ENCODE measurements at regions not wholly inside any gene's neighbourhood (a gene's known extent, or its start where the extent isn't known, plus 50 kb on each side); places are given as distances from the start of the nearest gene placed in this dataset.
"Not testable (repeated sequence)": the region's sequence is repeated elsewhere in the genome, so short reads cannot be mapped to it uniquely, and the experiment has no call there.

DNA sequence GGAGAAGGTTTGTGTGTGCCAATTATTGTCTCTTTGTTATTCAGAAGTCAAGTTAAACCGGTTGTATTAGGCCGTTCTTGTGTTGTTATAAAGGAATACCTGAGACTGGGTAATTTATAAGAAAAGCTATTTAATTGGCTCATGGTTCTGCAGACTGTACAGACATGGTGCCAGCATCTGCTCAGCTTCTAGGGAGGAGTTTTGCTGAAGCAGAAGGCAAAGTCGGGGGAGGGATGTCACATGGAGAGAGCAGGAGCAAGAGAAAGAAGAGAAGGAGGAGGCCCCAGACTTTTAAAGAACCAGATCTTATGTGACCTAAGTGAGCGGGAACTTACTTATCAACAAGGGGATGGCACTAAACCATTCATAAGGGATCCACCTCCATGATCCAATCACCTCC, 349.3 kb upstream of the PCDH18 start:
- H2AFZ ChIP-seq (ENCODE audit: low read length, unreplicated experiment) = no peak overlapping the region
- no peaks in the 10 kb centered on the region for H3K36me3 ChIP-seq (ENCODE audit: insufficient read depth, low read length)
- no peaks in the 10 kb centered on the region for H3K27me3 ChIP-seq (ENCODE audit: insufficient read depth, low read length)
- no peak overlapping the region for H3K4me3 ChIP-seq (ENCODE audit: low read depth, low read length)
- no peak overlapping the region for H3K27ac ChIP-seq (ENCODE audit: low read depth, low read length)
- H3K79me2 ChIP-seq (ENCODE audit: control insufficient read depth, insufficient read depth, low read length, unreplicated experiment) = no peaks in the 10 kb centered on the region
- H3K4me1 ChIP-seq (ENCODE audit: control insufficient read depth, insufficient read depth, low read length, unreplicated experiment) = no peaks in the 10 kb centered on the region

DNA sequence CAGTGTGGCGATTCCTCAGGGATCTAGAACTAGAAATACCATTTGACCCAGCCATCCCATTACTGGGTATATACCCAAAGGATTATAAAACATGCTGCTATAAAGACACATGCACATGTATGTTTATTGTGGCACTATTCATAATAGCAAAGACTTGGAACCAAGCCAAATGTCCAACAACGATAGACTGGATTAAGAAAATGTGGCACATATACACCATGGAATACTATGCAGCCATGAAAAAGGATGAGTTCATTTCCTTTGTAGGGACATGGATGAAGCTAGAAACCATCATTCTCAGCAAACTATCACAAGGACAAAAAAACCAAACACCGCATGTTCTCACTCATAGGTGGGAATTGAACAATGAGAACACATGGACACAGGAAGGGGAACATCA, 335.8 kb upstream of the PCDH18 start:
- not testable (repeated sequence) for H3K4me3 ChIP-seq (ENCODE audit: low read depth, low read length); H3K36me3 ChIP-seq (ENCODE audit: insufficient read depth, low read length); H3K79me2 ChIP-seq (ENCODE audit: control insufficient read depth, insufficient read depth, low read length, unreplicated experiment); H3K27ac ChIP-seq (ENCODE audit: low read depth, low read length); H3K4me1 ChIP-seq (ENCODE audit: control insufficient read depth, insufficient read depth, low read length, unreplicated experiment); H2AFZ ChIP-seq (ENCODE audit: low read length, unreplicated experiment); H3K27me3 ChIP-seq (ENCODE audit: insufficient read depth, low read length)

DNA sequence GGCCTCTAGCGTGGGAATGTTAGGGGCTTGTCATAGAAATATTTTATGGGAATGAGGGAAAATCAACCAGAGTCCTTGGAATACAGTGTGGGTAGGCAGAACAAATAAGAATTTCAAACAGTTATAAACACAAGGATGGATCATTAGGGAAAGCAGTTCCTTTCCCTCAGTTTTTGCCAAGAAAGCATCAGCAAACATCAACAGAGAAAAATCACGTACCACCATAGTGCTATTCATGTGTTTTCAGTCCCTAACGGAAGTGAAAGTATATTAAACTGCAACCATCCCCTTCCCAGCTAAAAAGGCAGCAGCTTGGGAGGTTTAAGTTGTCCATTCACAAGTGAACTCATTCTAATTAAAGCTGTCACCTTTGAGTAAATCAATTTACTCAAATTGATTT, 334.4 kb upstream of the PCDH18 start:
- H3K4me3 ChIP-seq (ENCODE audit: low read depth, low read length) = no peak overlapping the region
- no peaks in the 10 kb centered on the region for H3K79me2 ChIP-seq (ENCODE audit: control insufficient read depth, insufficient read depth, low read length, unreplicated experiment)
- no peak overlapping the region for H3K27ac ChIP-seq (ENCODE audit: low read depth, low read length)
- H2AFZ ChIP-seq (ENCODE audit: low read length, unreplicated experiment) = peak overlapping the region; percentile 84
- no peaks in the 10 kb centered on the region for H3K36me3 ChIP-seq (ENCODE audit: insufficient read depth, low read length)
- no peaks in the 10 kb centered on the region for H3K27me3 ChIP-seq (ENCODE audit: insufficient read depth, low read length)
- no peaks in the 10 kb centered on the region for H3K4me1 ChIP-seq (ENCODE audit: control insufficient read depth, insufficient read depth, low read length, unreplicated experiment)

DNA sequence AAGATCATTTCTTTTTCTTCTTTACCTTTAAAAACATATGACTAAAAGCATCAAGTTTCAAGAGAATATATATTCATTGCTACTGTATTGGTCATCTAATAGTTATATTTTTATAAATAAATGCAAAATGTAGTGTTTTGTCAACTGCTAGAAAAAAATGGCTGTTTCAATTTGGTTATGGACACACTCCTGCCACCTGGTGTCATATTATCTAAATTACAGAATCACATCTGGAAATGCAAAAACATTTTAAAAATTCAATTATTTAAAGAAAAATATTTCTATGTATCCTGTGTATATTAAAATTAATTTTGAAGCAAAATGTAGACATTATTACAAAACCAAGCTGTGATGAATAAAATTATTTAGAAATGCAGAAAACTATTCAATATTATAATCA, 329.4 kb upstream of the PCDH18 start:
- Histone ChIP-seq H3K4me1 (ENCODE audit: control insufficient read depth, insufficient read depth, low read length, unreplicated experiment) (no peaks in the 10 kb centered on the region), H3K4me3 (ENCODE audit: low read depth, low read length) (no peak overlapping the region), H3K79me2 (ENCODE audit: control insufficient read depth, insufficient read depth, low read length, unreplicated experiment) (no peaks in the 10 kb centered on the region), H3K36me3 (ENCODE audit: insufficient read depth, low read length) (no peaks in the 10 kb centered on the region), H3K27ac (ENCODE audit: low read depth, low read length) (no peak overlapping the region), H2AFZ (ENCODE audit: low read length, unreplicated experiment) (peak overlapping the region; percentile 69), H3K27me3 (ENCODE audit: insufficient read depth, low read length) (no peaks in the 10 kb centered on the region)

DNA sequence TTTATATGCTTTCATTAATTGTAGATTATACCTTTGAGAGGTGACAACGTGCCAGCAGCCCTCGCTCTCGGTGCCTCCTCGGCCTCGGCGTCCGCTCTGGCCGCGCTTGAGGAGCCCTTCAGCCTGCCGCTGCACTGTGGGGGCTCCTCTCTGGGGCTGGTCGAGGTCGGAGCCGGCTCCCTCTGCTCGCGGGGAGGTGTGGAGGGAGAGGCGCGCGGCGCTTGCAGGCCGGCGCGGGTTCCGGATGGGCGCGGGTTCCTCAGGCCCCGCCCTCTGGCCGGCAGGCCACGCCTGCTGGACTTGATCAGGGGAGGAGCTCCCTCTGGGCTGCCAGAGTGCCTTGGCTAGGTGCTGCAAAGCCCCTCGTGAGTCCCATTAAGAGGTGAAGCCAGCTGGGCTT, 321.1 kb upstream of the PCDH18 start:
- Histone ChIP-seq H2AFZ (ENCODE audit: low read length, unreplicated experiment) (no peak overlapping the region), H3K79me2 (ENCODE audit: control insufficient read depth, insufficient read depth, low read length, unreplicated experiment) (no peaks in the 10 kb centered on the region), H3K36me3 (ENCODE audit: insufficient read depth, low read length) (no peaks in the 10 kb centered on the region), H3K27ac (ENCODE audit: low read depth, low read length) (no peak overlapping the region), H3K4me1 (ENCODE audit: control insufficient read depth, insufficient read depth, low read length, unreplicated experiment) (no peaks in the 10 kb centered on the region), H3K27me3 (ENCODE audit: insufficient read depth, low read length) (no peaks in the 10 kb centered on the region), H3K4me3 (ENCODE audit: low read depth, low read length) (no peak overlapping the region)

DNA sequence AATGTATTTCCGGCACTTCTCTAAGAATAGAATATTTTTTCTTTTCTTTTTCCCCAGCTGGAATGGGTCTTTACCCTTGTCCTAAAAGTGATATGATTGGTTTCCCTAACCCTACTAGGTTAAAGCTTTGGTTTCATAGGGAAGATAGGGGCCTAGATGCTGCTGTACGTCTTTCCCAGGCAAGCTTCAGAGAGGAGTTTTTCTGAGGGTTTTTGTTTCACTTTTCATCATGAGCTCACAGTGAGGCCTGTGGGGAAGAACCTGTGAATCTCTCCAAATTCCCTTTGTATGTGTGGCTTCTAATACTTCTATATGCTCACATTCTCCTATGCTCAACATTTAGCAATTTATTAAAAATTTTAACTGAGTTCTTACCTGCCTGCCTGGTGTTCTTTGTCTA, 320.0 kb upstream of the PCDH18 start:
- Histone ChIP-seq H3K27me3 (ENCODE audit: insufficient read depth, low read length) (no peaks in the 10 kb centered on the region), H3K27ac (ENCODE audit: low read depth, low read length) (no peak overlapping the region), H3K36me3 (ENCODE audit: insufficient read depth, low read length) (no peaks in the 10 kb centered on the region), H2AFZ (ENCODE audit: low read length, unreplicated experiment) (no peak overlapping the region), H3K79me2 (ENCODE audit: control insufficient read depth, insufficient read depth, low read length, unreplicated experiment) (no peaks in the 10 kb centered on the region), H3K4me1 (ENCODE audit: control insufficient read depth, insufficient read depth, low read length, unreplicated experiment) (no peaks in the 10 kb centered on the region), H3K4me3 (ENCODE audit: low read depth, low read length) (no peak overlapping the region)

DNA sequence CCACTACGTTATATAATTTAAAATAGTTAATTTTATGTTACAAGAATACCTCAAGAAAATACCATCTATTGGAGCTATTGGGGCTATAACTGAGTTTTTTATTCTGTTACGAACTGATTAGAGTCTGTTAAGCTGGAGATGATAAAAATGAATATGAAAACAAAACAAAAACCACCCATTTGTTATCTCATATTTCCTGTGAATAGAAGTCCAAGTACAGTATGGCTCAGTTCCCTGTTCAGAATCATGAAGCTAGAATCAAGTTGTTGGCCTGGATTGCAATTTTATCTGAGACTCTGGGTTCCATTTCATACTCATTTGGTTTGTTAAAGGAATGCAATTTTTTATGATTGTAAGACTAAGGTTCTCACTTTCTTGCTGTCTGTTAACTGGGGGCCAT, 319.1 kb upstream of the PCDH18 start:
- no peaks in the 10 kb centered on the region for H3K4me1 ChIP-seq (ENCODE audit: control insufficient read depth, insufficient read depth, low read length, unreplicated experiment)

DNA sequence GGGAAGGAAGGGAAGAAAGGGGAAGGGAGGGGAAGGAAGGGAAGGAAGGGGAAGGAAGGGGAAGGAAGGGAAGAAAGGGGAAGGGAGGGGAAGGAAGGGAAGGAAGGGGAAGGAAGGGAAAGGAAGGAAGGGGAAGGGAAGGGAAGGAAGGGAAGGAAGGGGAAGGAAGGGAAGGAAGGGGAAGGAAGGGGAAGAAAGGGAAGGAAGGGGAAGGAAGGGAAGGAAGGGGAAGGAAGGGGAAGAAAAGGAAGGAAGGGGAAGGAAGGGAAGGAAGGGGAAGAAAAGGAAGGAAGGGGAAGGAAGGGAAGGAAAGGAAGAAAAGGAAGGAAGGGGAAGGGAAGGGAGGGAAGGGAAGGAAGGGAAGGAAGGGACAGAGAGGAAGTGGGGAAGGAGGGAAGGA, 295.7 kb upstream of the PCDH18 start:
- not testable (repeated sequence) for H3K36me3 ChIP-seq (ENCODE audit: insufficient read depth, low read length); H2AFZ ChIP-seq (ENCODE audit: low read length, unreplicated experiment); H3K27me3 ChIP-seq (ENCODE audit: insufficient read depth, low read length); H3K4me1 ChIP-seq (ENCODE audit: control insufficient read depth, insufficient read depth, low read length, unreplicated experiment); H3K4me3 ChIP-seq (ENCODE audit: low read depth, low read length); H3K79me2 ChIP-seq (ENCODE audit: control insufficient read depth, insufficient read depth, low read length, unreplicated experiment); H3K27ac ChIP-seq (ENCODE audit: low read depth, low read length)

More for the DNA sequence above, 319.1 kb upstream of the PCDH18 start:
- Histone ChIP-seq H3K4me3 (ENCODE audit: low read depth, low read length) (no peak overlapping the region), H2AFZ (ENCODE audit: low read length, unreplicated experiment) (no peak overlapping the region), H3K36me3 (ENCODE audit: insufficient read depth, low read length) (no peaks in the 10 kb centered on the region), H3K79me2 (ENCODE audit: control insufficient read depth, insufficient read depth, low read length, unreplicated experiment) (no peaks in the 10 kb centered on the region), H3K27ac (ENCODE audit: low read depth, low read length) (no peak overlapping the region), H3K27me3 (ENCODE audit: insufficient read depth, low read length) (no peaks in the 10 kb centered on the region)

DNA sequence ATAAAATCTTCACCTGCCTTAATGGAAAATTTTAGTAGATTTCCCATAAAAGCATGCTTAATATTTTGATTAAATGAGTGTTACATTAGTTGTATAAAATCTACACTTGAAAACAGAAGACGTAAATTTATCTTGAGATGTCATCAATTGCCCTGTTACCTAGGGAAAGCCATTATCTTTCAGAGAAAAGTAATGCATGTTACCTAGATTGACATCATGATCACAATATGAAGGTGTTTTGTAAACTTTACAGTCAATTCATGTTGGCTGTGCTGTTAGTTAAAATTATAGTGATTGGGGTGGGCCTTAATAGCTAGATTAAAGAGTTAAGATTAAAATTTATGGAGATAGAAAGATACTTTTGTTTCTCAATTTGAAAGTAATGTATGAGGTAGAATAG, 293.2 kb upstream of the PCDH18 start:
- H3K4me1 ChIP-seq (ENCODE audit: control insufficient read depth, insufficient read depth, low read length, unreplicated experiment) = no peaks in the 10 kb centered on the region
- no peak overlapping the region for H2AFZ ChIP-seq (ENCODE audit: low read length, unreplicated experiment)
- H3K4me3 ChIP-seq (ENCODE audit: low read depth, low read length) = no peak overlapping the region
- no peaks in the 10 kb centered on the region for H3K36me3 ChIP-seq (ENCODE audit: insufficient read depth, low read length)
- H3K79me2 ChIP-seq (ENCODE audit: control insufficient read depth, insufficient read depth, low read length, unreplicated experiment) = no peaks in the 10 kb centered on the region
- H3K27me3 ChIP-seq (ENCODE audit: insufficient read depth, low read length) = no peaks in the 10 kb centered on the region
- no peak overlapping the region for H3K27ac ChIP-seq (ENCODE audit: low read depth, low read length)

DNA sequence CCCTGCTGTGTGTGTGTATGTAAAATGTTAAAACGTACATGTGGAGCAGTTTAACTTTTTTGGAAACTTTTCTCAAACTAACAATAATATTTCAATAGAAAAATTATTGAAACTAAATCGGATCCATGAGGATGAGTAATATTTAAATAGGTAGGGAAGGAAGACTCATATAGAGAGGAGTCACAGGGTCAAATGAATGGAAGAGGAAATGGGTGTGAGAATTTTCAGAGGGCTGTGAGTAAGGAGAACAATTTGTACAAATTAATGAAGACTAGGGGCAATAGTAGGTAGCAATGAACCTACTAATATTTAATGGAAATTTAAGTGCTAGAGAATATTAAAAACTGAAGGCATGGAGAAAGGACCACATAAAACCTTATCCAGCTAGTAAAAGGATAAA, 290.7 kb upstream of the PCDH18 start:
- Histone ChIP-seq H3K36me3 (ENCODE audit: insufficient read depth, low read length) (no peaks in the 10 kb centered on the region), H2AFZ (ENCODE audit: low read length, unreplicated experiment) (no peak overlapping the region)

DNA sequence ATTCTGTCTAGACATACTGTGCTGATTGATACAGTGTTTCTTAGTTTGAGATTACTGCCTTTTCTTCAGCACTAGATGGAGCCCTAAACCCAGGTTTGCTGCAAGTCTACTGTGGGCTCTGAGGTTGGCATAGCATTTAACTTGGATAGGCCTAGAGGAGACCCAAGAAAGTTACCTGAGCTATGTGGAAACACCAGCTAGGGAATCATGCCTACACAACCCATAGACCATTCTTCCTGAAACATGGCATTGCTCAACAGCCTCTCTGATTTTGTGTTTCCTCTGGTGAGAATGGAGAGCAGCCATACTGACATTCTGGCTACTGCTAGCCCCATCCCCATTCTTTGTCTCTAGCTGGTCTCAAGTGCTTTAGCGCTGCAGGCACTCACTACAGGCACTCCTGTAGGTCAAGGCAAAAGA, 287.7 kb upstream of the PCDH18 start:
- no peaks in the 10 kb centered on the region for H3K27me3 ChIP-seq (ENCODE audit: insufficient read depth, low read length)
- H2AFZ ChIP-seq (ENCODE audit: low read length, unreplicated experiment) = peak overlapping the region; percentile 66

More for the DNA sequence above, 290.7 kb upstream of the PCDH18 start:
- Histone ChIP-seq H3K4me1 (ENCODE audit: control insufficient read depth, insufficient read depth, low read length, unreplicated experiment) (no peaks in the 10 kb centered on the region), H3K79me2 (ENCODE audit: control insufficient read depth, insufficient read depth, low read length, unreplicated experiment) (no peaks in the 10 kb centered on the region), H3K4me3 (ENCODE audit: low read depth, low read length) (no peak overlapping the region), H3K27ac (ENCODE audit: low read depth, low read length) (no peak overlapping the region), H3K27me3 (ENCODE audit: insufficient read depth, low read length) (no peaks in the 10 kb centered on the region)

DNA sequence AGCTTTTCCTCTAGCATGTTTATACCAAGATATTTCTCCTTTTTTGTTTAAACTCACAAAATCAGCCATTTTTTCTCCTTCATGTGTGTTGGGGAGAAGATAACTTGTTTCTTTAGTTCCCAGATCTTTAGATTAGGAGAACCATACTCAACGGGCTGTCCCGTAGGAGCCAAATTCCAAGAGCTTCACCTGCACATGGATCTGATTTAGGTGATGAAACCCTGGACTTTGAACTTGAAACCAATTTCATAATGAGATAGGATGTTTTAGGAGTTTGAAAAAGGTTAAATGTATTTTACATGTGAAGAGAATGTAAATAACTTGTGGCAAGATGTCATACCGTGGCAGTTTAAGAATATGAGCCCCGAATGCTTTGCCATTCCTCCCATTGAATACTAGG, 280.0 kb upstream of the PCDH18 start:
- no peaks in the 10 kb centered on the region for H3K79me2 ChIP-seq (ENCODE audit: control insufficient read depth, insufficient read depth, low read length, unreplicated experiment)
- H3K4me1 ChIP-seq (ENCODE audit: control insufficient read depth, insufficient read depth, low read length, unreplicated experiment) = no peaks in the 10 kb centered on the region

More for the DNA sequence above, 287.7 kb upstream of the PCDH18 start:
- H3K27ac ChIP-seq (ENCODE audit: low read depth, low read length) = no peak overlapping the region
- no peaks in the 10 kb centered on the region for H3K4me1 ChIP-seq (ENCODE audit: control insufficient read depth, insufficient read depth, low read length, unreplicated experiment)
- no peaks in the 10 kb centered on the region for H3K79me2 ChIP-seq (ENCODE audit: control insufficient read depth, insufficient read depth, low read length, unreplicated experiment)
- H3K36me3 ChIP-seq (ENCODE audit: insufficient read depth, low read length) = no peaks in the 10 kb centered on the region
- no peak overlapping the region for H3K4me3 ChIP-seq (ENCODE audit: low read depth, low read length)

More for the DNA sequence above, 280.0 kb upstream of the PCDH18 start:
- Histone ChIP-seq H2AFZ (ENCODE audit: low read length, unreplicated experiment) (no peak overlapping the region), H3K27me3 (ENCODE audit: insufficient read depth, low read length) (no peaks in the 10 kb centered on the region), H3K27ac (ENCODE audit: low read depth, low read length) (no peak overlapping the region), H3K4me3 (ENCODE audit: low read depth, low read length) (no peak overlapping the region), H3K36me3 (ENCODE audit: insufficient read depth, low read length) (no peaks in the 10 kb centered on the region)

Measured in ACC112 (cell line).